ENCODE measurements at regions not wholly inside any gene's neighbourhood (a gene's known extent, or its start where the extent isn't known, plus 50 kb on each side); places are given as distances from the start of the nearest gene placed in this dataset.
"Not testable (repeated sequence)": the region's sequence is repeated elsewhere in the genome, so short reads cannot be mapped to it uniquely, and the experiment has no call there.

DNA sequence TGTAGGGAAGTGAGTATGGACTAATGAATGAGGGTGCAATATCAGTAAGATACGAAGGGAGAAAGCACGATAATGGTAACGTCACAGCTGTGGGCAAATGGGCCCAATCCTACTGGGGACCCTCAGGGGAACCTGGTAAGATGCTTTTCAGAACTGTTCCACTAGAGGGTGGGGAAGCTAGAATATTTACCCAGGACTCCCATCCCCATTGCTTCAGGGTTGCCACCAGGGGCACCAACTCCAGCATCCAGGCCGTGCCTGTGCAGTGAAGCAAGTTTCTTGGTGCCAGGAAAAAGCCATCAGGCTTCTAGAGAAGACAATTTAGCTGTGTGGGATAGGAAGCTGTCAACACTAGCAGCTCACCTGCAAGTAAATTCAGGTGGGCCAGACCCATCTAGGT, 409.3 kb downstream of the AGTPBP1 start:
- peak; percentile 56 for DNase-seq (ENCODE audit: low read depth, low spot score)

DNA sequence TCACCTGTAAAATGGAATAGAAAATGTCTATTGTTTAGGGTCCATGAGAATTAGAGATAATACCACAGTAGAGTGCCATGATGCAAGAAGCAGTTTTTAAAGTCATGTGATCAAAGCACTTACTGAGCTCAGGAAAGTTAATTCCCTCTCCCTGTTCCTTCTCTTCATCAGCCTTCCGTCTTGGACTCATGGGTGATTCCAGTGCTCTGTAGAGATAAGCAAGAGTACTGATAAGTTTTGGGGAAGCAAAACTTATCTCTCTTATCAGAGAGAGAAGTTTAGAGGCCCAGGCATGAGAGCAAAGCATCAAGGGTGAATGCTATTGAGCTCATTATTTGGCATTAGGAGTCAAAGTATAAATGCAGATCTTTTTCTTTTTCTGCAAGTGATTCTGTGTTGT, 410.1 kb downstream of the AGTPBP1 start:
- DNase-seq (ENCODE audit: low read depth, low spot score) = no peak

DNA sequence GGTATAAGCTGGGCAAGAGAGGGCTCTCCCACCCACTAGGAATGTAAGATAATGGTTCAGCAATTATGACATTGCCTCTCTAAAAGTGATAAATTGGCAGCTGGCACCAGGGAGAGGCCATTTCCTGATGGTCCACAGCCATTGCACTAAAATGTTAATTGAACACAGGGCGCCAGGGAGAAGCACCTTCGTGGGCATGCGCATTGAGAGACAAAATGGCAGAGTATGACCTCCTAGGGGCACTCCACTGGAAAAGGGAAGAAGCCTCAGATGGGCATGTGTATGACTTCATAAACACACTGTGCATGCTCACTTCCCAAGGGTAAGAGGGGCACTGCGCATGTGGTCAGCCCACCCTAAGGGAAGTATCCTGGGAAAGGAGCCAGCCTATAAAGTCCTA, 419.2 kb downstream of the AGTPBP1 start:
- DNase-seq (ENCODE audit: low read depth, low spot score) = no peak

GRCh38 chr9:85321561-85321960, 420.2 kb downstream of the AGTPBP1 start:
- no peak for DNase-seq (ENCODE audit: low read depth, low spot score)

GRCh38 chr9:85319936-85320656, 421.7 kb downstream of the AGTPBP1 start:
- DNase-seq (ENCODE audit: low read depth, low spot score) = no peak

- DNase-seq (ENCODE audit: low read depth, low spot score) = not testable (repeated sequence)
Measured at GRCh38 chr9:85315535-85315934, 426.2 kb downstream of the AGTPBP1 start.

DNA sequence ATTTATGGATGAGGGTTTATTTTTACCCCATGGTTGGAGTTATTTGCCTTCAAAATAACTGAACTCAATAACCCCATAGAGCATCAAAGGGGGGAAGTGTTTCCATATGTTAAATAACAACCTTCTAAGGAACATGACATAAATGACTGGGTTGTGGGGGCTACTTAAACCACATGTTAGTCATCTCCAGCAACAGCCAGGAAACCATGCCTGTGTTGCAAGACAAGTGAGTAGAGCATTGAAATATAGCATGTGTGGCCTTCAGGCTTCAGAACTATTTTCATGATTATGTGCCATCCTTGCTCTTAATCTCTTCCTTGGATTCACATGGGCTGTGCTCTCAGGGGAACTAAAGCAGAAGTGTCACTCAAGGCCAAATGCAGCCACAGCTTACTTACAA, 431.2 kb downstream of the AGTPBP1 start:
- no peak for DNase-seq (ENCODE audit: low read depth, low spot score)

- no peak for DNase-seq (ENCODE audit: low read depth, low spot score)
Measured at GRCh38 chr9:85303757-85304134, 438.0 kb downstream of the AGTPBP1 start.

DNA sequence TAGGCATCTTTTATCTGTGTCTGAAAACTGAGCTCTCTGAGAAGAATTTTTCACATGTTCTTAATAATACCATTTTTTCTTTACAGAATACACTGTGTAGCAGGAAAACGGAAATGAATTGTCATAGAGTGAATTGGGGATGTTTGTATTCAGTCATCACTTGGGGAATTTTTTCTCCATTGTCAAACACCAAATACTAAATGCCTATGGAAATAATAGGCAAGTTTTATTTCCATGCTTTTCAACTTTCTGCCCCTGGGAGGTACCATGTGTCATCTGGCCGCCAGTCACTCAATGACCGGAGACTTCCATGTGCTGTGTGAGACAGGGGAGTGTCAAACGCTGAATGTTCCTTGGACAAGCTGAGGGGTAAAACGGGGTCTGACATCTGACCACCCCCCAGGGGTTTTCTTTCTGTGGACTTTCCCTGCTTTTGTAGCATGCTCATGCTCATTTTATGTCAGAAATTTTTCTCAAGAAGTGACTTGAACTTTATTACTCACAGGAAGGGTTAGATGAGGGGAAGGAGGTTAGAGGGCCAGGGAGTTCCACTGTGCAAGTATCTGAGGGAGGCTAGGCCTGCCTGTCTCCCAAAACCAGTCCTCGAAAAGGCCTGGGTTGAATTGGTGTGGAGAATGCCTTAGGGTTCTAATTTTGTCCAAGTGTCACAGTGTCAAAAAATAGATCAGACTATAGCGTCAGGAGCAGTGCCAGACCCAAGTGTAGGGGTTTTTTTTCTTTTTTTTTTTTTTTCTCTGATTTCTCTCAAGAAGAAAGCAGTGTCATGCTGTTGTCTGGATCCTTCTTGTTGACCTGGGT, 438.6 kb downstream of the AGTPBP1 start:
- no peak for DNase-seq (ENCODE audit: low read depth, low spot score)

DNA sequence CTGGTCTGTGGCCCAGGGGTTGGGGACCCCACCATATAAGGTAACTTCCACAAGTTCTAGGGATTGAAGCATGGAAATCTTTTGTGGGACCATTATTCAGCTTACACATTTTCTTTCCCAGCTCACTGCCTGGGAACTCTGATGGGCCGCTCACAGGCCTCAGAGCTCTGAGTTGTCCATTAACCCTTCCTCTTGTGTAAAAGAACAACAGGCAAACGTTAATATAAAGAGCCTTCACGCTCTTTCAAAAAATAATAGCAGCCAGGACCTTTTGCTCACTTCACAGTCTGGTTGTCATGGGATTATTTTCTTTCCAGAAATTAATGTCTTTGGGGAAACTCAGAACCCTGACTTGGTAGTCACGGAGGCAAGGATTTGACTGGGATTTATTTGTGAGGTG, 443.3 kb downstream of the AGTPBP1 start:
- DNase-seq (ENCODE audit: low read depth, low spot score) = no peak

DNA sequence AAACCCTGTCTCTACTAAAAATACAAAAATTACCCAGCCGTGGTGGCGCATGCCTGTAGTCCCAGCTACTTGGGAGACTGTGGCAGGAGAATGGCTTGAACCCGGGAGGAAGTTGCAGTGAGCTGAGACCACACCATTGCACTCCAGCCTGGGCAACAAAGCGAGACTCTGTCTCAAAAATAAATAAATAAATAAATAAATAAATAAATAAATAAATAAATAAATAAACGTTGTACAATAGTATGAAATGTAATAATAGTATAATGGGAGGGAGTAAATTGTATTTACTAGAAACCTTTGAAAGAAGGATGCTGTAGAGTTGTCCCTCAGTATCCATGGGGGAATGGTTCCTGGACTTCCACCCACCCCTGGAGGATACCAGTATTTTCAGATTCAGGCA, 446.5 kb downstream of the AGTPBP1 start:
- DNase-seq (ENCODE audit: low read depth, low spot score) = not testable (repeated sequence)

GRCh38 chr9:85292261-85292660, 449.5 kb downstream of the AGTPBP1 start:
- DNase-seq (ENCODE audit: low read depth, low spot score) = no peak

- no peak for DNase-seq (ENCODE audit: low read depth, low spot score)
Measured at GRCh38 chr9:85291266-85291665, 450.5 kb downstream of the AGTPBP1 start.

DNA sequence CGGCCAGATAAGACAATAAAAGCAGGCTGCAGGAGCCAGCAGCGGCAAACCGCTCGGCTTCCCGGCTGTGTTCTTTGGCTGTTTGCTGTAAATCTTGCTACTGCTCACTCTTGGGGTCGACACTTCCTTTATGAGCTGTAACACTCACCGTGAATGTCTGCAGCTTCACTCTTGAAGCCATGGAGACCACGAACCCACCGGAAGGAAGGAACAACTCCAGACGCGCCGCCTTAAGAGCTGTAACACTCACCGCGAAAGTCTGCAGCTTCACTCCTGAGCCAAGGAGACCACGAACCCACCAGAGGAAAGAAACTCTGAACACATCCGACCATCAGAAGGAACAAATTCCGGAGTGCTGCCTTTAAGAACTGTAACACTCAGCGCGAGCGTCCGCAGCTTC, 451.7 kb downstream of the AGTPBP1 start:
- no peak for DNase-seq (ENCODE audit: low read depth, low spot score)

DNA sequence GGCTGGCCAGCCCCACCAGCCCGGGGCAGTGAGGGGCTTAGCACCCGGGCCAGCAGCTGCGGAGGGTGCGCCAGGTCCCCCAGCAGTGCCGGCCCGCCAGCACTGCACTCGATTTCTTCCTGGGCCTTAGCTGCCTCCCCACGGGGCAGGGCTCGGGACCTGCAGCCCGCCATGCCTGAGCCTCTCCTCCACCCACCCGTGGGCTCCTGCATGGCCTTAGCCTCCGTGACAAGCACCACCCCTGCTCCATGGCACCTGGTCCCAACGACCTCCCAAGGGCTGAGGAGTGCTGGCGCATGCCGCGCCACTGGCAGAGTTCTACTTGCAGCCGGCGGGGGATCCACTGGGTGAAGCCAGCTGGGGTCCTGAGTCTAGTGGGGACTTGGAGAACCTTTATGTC, 452.6 kb downstream of the AGTPBP1 start:
- DNase-seq (ENCODE audit: low read depth, low spot score) = no peak

GRCh38 chr9:85283421-85283820, 458.3 kb downstream of the AGTPBP1 start:
- no peak for DNase-seq (ENCODE audit: low read depth, low spot score)

- no peak for DNase-seq (ENCODE audit: low read depth, low spot score)
Measured at GRCh38 chr9:85278769-85279168, 463.0 kb downstream of the AGTPBP1 start.

GRCh38 chr9:85276741-85277140, 465.0 kb downstream of the AGTPBP1 start:
- DNase-seq (ENCODE audit: low read depth, low spot score) = no peak

- no peak for DNase-seq (ENCODE audit: low read depth, low spot score)
Measured at GRCh38 chr9:85269811-85270210, 471.9 kb downstream of the AGTPBP1 start.

GRCh38 chr9:85268131-85268530, 473.6 kb downstream of the AGTPBP1 start:
- peak; percentile 25 for DNase-seq (ENCODE audit: low read depth, low spot score)

- no peak for DNase-seq (ENCODE audit: low read depth, low spot score)
Measured at GRCh38 chr9:85264695-85265094, 477.1 kb downstream of the AGTPBP1 start.

DNA sequence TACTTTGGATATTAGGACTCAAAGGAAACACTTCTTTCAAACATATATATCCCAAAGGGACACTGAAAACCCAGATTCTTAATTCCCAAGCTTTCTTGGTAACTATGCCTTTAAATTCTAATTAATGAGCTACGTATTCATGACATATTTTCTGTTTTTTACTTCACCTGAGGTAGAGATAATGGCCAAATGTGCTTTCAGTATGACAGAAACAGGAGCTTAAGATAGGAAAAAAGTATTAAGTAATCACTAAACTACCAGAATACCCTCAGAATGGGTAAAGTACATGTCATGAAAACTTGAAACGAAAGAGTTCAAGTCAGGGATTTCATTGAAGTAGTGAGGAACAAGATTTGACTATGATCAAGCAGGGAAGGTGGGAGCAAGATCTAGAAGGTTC, 478.5 kb downstream of the AGTPBP1 start:
- DNase-seq (ENCODE audit: low read depth, low spot score) = no peak

GRCh38 chr9:85262333-85262732, 479.4 kb downstream of the AGTPBP1 start:
- no peak for DNase-seq (ENCODE audit: low read depth, low spot score)
